OCI-LY7 (cell line): ENCODE measurements at regions not wholly inside any gene's neighbourhood (a gene's known extent, or its start where the extent isn't known, plus 50 kb on each side); places are given as distances from the start of the nearest gene placed in this dataset.

ENCODE experiments used
- BruUV-seq: library from RNA; stranded (reverse); fragments of 400-500 nt; replicated peaks from 2 replicates; lab custom pipeline; 2021; lab: Mats Ljungman, UMichigan
- CTCF ChIA-PET: fragments of 300-600 bp; sonication (Branson Sonifier 250); formaldehyde crosslinking; loops from one replicate; lab custom pipeline; 2022; ENCODE audit warnings: antibody characterized with exemption; ENCODE audit not compliant: unreplicated experiment; lab: Charles Lee
- POLR2A ChIA-PET: fragments of 300-600 bp; sonication (Branson Sonifier 250); formaldehyde crosslinking; loops from one replicate; lab custom pipeline; 2022; ENCODE audit warnings: antibody characterized with exemption; lab: Charles Lee
- DNase-seq: peaks from one replicate; pipeline ENCODE4 v3.0.0-alpha.2; 2015; ENCODE audit warnings: low spot score
- H2AFZ ChIP-seq: fragments of 200-600 bp; sonication (generic), shearing (Covaris generic); 2 replicates; pipeline ENCODE4 v1.6.1; 2014; ENCODE audit warnings: mild to moderate bottlenecking, antibody characterized with exemption, low read length, moderate library complexity
- H3K27ac ChIP-seq: fragments of 200-600 bp; sonication (generic); 2 replicates; pipeline ENCODE4 v1.5.1; 2014; ENCODE audit warnings: mixed run types, low read depth, mild to moderate bottlenecking, moderate library complexity, low read length, inconsistent platforms; ENCODE audit not compliant: poor library complexity, severe bottlenecking
- H3K36me3 ChIP-seq: fragments of 200-600 bp; sonication (generic); 2 replicates; pipeline ENCODE4 v1.6.1; 2014; ENCODE audit warnings: mild to moderate bottlenecking, antibody characterized with exemption, low read length, moderate library complexity, mixed read lengths; ENCODE audit not compliant: insufficient read depth
- H3K4me1 ChIP-seq: fragments of 200-600 bp; sonication (generic); 2 replicates; pipeline ENCODE4 v1.5.1; 2014; ENCODE audit warnings: mild to moderate bottlenecking, low read length; ENCODE audit not compliant: insufficient read depth, poor library complexity, severe bottlenecking
- H3K4me2 ChIP-seq: fragments of 200-600 bp; sonication (generic); 2 replicates; pipeline ENCODE4 v1.6.1; 2014; ENCODE audit warnings: mild to moderate bottlenecking, low read length
- H3K4me3 ChIP-seq: fragments of 200-600 bp; sonication (generic); 2 replicates; pipeline ENCODE4 v1.5.1; 2014; ENCODE audit warnings: mild to moderate bottlenecking, low read depth, low read length; ENCODE audit not compliant: poor library complexity, severe bottlenecking
- H3K79me2 ChIP-seq: fragments of 200-600 bp; sonication (generic); 2 replicates; pipeline ENCODE4 v1.6.1; 2016; ENCODE audit warnings: low read depth, mild to moderate bottlenecking, low read length, moderate library complexity, mixed read lengths; ENCODE audit not compliant: insufficient read depth
- H3K9me2 ChIP-seq: fragments of 200-600 bp; sonication (generic); 2 replicates; pipeline ENCODE4 v1.6.1; 2016; ENCODE audit warnings: mild to moderate bottlenecking, low read length, mixed read lengths; ENCODE audit not compliant: insufficient read depth
- H3K9me3 ChIP-seq: fragments of 200-600 bp; sonication (generic); 2 replicates; pipeline ENCODE4 v1.6.1; 2014; ENCODE audit warnings: mild to moderate bottlenecking, mixed run types, low read length, mixed read lengths
- H4K20me1 ChIP-seq: fragments of 200-600 bp; sonication (generic); 2 replicates; pipeline ENCODE4 v1.6.1; 2014; ENCODE audit warnings: mild to moderate bottlenecking, antibody characterized with exemption, low read length, moderate library complexity, mixed read lengths; ENCODE audit not compliant: insufficient read depth
- CTCF ChIP-seq: fragments of 200-600 bp; sonication (generic); conservative IDR thresholded peaks from 2 replicates; pipeline ENCODE4 v1.5.1; 2014; ENCODE audit warnings: mild to moderate bottlenecking, antibody characterized with exemption, low read length, moderate library complexity, mixed read lengths
- EZH2phosphoT487 ChIP-seq: fragments of 200-600 bp; sonication (generic); IDR thresholded peaks from 2 replicates; pipeline ENCODE4 v1.6.1; 2018; ENCODE audit warnings: low read depth, borderline replicate concordance, mild to moderate bottlenecking, mixed run types, antibody characterized with exemption, low read length, moderate library complexity, mixed read lengths
- intact Hi-C: fragments of 100-400 bp; cut with micrococcal nuclease; formaldehyde crosslinking; loops from one replicate; pipeline ENCODE4 v1.10.0; 2022; ENCODE audit not compliant: unreplicated experiment

GRCh38 chr18:56162311-56163265 is 475.8 kb downstream of the TXNL1 start:
- ChIA-PET CTCF (no interaction called here), POLR2A (no interaction called here)
- H3K9me2 ChIP-seq = no peaks in the 10 kb centered on the region
- no peak overlapping the region for H2AFZ ChIP-seq
- no TSS peak for BruUV-seq
- H3K4me2 ChIP-seq = no peak overlapping the region
- no peaks in the 10 kb centered on the region for H3K4me1 ChIP-seq
- no peaks in the 10 kb centered on the region for H3K79me2 ChIP-seq
- H4K20me1 ChIP-seq = no peaks in the 10 kb centered on the region
- H3K27ac ChIP-seq = no peak overlapping the region
- no peak for TF ChIP-seq CTCF
- no peak for DNase-seq
- no peaks in the 10 kb centered on the region for H3K9me3 ChIP-seq
- intact Hi-C loops = no loop called here
- H3K4me3 ChIP-seq = no peak overlapping the region
- no peaks in the 10 kb centered on the region for H3K36me3 ChIP-seq

DNA sequence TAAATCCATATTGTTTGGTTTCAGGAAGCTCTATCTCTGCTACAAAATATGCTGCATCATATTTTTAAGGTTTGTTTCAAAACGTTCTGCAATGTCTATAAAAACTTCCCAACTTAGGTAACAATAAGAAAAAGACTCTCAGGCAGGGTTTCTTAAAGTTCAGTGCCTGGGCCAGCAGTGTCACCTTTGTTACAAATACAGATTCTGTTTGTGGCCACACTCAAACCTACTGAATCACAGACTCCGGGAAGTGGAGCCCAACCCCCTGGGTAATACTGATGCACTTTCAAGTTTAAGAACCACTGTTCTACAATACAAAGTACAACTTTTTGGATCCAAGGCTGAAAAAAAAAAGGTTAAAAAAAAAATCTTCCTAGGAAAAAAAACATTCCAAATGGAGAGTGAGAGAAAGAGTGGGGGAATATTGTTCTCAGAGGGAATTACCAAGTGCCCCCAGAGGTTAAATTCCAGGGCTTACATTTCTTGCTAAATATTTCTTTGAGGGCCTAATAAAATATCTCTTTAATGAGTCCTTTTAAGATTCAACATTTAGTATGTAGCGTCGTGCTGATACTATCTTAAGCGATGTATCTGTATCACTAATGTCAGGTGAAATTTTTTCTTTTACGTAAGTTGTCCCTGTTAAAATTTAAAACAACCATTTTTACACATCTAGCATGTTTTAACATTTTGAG is 476.7 kb downstream of the TXNL1 start:
- DNase-seq = no peak
- Histone ChIP-seq H3K79me2 (no peaks in the 10 kb centered on the region), H3K4me2 (no peak overlapping the region), H3K4me3 (no peak overlapping the region), H3K9me2 (no peaks in the 10 kb centered on the region), H3K4me1 (no peaks in the 10 kb centered on the region), H3K36me3 (no peaks in the 10 kb centered on the region), H3K9me3 (no peaks in the 10 kb centered on the region), H4K20me1 (no peaks in the 10 kb centered on the region), H2AFZ (no peak overlapping the region), H3K27ac (no peak overlapping the region)
- BruUV-seq = no TSS peak
- POLR2A ChIA-PET = no interaction called here
- CTCF ChIA-PET = no interaction called here
- intact Hi-C loops = no loop called here
- TF ChIP-seq EZH2phosphoT487 = no peak
- TF ChIP-seq CTCF = no peak

DNA sequence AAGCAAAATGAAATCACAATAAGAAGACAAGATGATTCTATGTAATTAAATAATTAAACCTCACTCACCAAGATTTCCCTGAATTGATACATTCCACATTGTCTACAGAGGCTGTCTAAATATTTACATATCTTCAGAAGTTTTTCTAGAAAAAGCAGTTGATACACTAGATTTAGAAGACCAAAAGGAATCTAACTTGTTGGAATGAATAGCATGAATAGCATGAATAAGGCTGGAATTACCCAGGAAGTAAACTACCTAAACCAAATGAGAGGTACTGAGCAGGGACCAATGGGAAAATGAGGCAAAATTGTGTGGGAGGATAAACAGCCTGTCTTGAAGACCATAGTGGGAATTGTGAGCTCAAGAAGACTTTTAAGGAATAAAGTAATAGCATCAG is 479.7 kb downstream of the TXNL1 start:
- no TSS peak for BruUV-seq
- Histone ChIP-seq H3K4me3 (no peak overlapping the region), H3K4me2 (no peak overlapping the region), H3K27ac (no peak overlapping the region), H3K9me2 (no peaks in the 10 kb centered on the region), H3K79me2 (no peaks in the 10 kb centered on the region), H3K4me1 (no peaks in the 10 kb centered on the region), H3K36me3 (no peaks in the 10 kb centered on the region), H3K9me3 (no peaks in the 10 kb centered on the region), H2AFZ (no peak overlapping the region), H4K20me1 (no peaks in the 10 kb centered on the region)
- DNase-seq = no peak
- CTCF ChIA-PET = no interaction called here
- intact Hi-C loops = no loop called here
- TF ChIP-seq EZH2phosphoT487 = no peak
- POLR2A ChIA-PET = no interaction called here
